H9 (cell line): ENCODE measurements at regions not wholly inside any gene's neighbourhood (a gene's known extent, or its start where the extent isn't known, plus 50 kb on each side); places are given as distances from the start of the nearest gene placed in this dataset.

Source experiments
- DNase-seq: peaks from one replicate; pipeline ENCODE4 v3.0.0-alpha.2; 2017
- H2AFZ ChIP-seq: one replicate; pipeline ENCODE4 v1.6.1; 2013; ENCODE audit warnings: mild to moderate bottlenecking, low read length, control low read depth, moderate library complexity
- H2AK5ac ChIP-seq: 2 replicates; pipeline ENCODE4 v1.6.1; 2013; ENCODE audit warnings: low read length, control low read depth, mixed read lengths; ENCODE audit not compliant: insufficient read length
- H2BK120ac ChIP-seq: one replicate; pipeline ENCODE4 v1.6.1; 2013; ENCODE audit warnings: low read depth, mild to moderate bottlenecking, low read length, control low read depth, inconsistent platforms; ENCODE audit not compliant: poor library complexity, severe bottlenecking
- H2BK12ac ChIP-seq: 2 replicates; pipeline ENCODE4 v1.6.1; 2013; ENCODE audit warnings: low read length, control low read depth, mixed read lengths, low read depth; ENCODE audit not compliant: insufficient read length
- H2BK15ac ChIP-seq: 2 replicates; pipeline ENCODE4 v1.6.1; 2013; ENCODE audit warnings: low read depth, low read length, control low read depth
- H2BK20ac ChIP-seq: one replicate; pipeline ENCODE4 v1.6.1; 2013; ENCODE audit warnings: low read depth, mild to moderate bottlenecking, low read length, control low read depth, inconsistent platforms; ENCODE audit not compliant: poor library complexity, severe bottlenecking
- H2BK5ac ChIP-seq: 2 replicates; pipeline ENCODE4 v1.6.1; 2013; ENCODE audit warnings: low read length, control low read depth, mixed read lengths; ENCODE audit not compliant: insufficient read length
- H3K14ac ChIP-seq: 2 replicates; pipeline ENCODE4 v1.6.1; 2013; ENCODE audit warnings: low read length, control low read depth; ENCODE audit not compliant: insufficient read depth
- H3K18ac ChIP-seq: 2 replicates; pipeline ENCODE4 v1.6.1; 2013; ENCODE audit warnings: low read depth, mild to moderate bottlenecking, mixed read lengths, low read length, control low read depth; ENCODE audit not compliant: insufficient read length
- H3K23ac ChIP-seq: 2 replicates; pipeline ENCODE4 v1.6.1; 2013; ENCODE audit warnings: low read length, control low read depth, mixed read lengths, low read depth; ENCODE audit not compliant: insufficient read length
- H3K23me2 ChIP-seq: 2 replicates; pipeline ENCODE4 v1.6.1; 2013; ENCODE audit warnings: low read depth, mild to moderate bottlenecking, mixed read lengths, low read length, control low read depth; ENCODE audit not compliant: insufficient read length, poor library complexity, severe bottlenecking
- H3K27ac ChIP-seq: 2 replicates; pipeline ENCODE4 v1.5.1; 2013; ENCODE audit warnings: low read length, control low read depth, mixed read lengths, low read depth; ENCODE audit not compliant: insufficient read length
- H3K27me3 ChIP-seq: 2 replicates; pipeline ENCODE4 v1.6.1; 2013; ENCODE audit warnings: low read length, control low read depth, inconsistent platforms; ENCODE audit not compliant: insufficient read depth
- H3K4ac ChIP-seq: 2 replicates; pipeline ENCODE4 v1.6.1; 2013; ENCODE audit warnings: low read depth, mild to moderate bottlenecking, control low read depth, inconsistent platforms, low read length, moderate library complexity
- H3K4me1 ChIP-seq: 2 replicates; pipeline ENCODE4 v1.6.1; 2013; ENCODE audit warnings: low read length, control low read depth, inconsistent platforms; ENCODE audit not compliant: insufficient read depth
- H3K4me2 ChIP-seq: 2 replicates; pipeline ENCODE4 v1.6.1; 2013; ENCODE audit warnings: low read length, control low read depth, mixed read lengths; ENCODE audit not compliant: insufficient read length, insufficient read depth
- H3K56ac ChIP-seq: 2 replicates; pipeline ENCODE4 v1.6.1; 2013; ENCODE audit warnings: low read depth, mild to moderate bottlenecking, mixed read lengths, low read length, control low read depth; ENCODE audit not compliant: insufficient read length
- H3K79me1 ChIP-seq: 2 replicates; pipeline ENCODE4 v1.6.1; 2013; ENCODE audit warnings: low read depth, mild to moderate bottlenecking, moderate library complexity, low read length, control low read depth, inconsistent platforms; ENCODE audit not compliant: insufficient read depth, poor library complexity, severe bottlenecking
- H3K79me2 ChIP-seq: 2 replicates; pipeline ENCODE4 v1.6.1; 2013; ENCODE audit warnings: low read length, control low read depth, inconsistent platforms; ENCODE audit not compliant: insufficient read depth
- H3K9ac ChIP-seq: 2 replicates; pipeline ENCODE4 v1.6.1; 2013; ENCODE audit warnings: low read length, control low read depth, mixed read lengths; ENCODE audit not compliant: insufficient read length; ENCODE audit errors: extremely low read depth
- H3K9me3 ChIP-seq: one replicate; pipeline ENCODE4 v1.6.1; 2013; ENCODE audit warnings: low read depth, low read length, inconsistent platforms; ENCODE audit not compliant: control insufficient read depth
- H3T11ph ChIP-seq: one replicate; pipeline ENCODE4 v1.6.1; 2013; ENCODE audit warnings: mild to moderate bottlenecking, low read length, control low read depth, inconsistent platforms
- H4K20me1 ChIP-seq: one replicate; pipeline ENCODE4 v1.6.1; 2013; ENCODE audit not compliant: control insufficient read depth, insufficient read length, insufficient read depth
- H4K5ac ChIP-seq: 2 replicates; pipeline ENCODE4 v1.6.1; 2013; ENCODE audit warnings: low read depth, mild to moderate bottlenecking, mixed read lengths, low read length, control low read depth; ENCODE audit not compliant: insufficient read length
- H4K8ac ChIP-seq: replicated peaks from 2 replicates; pipeline ENCODE4 v1.6.1; 2013; ENCODE audit warnings: low read length, control low read depth, mixed read lengths, low read depth; ENCODE audit not compliant: insufficient read length
- H4K91ac ChIP-seq: 2 replicates; pipeline ENCODE4 v1.6.1; 2013; ENCODE audit warnings: low read depth, mild to moderate bottlenecking, moderate library complexity, mixed read lengths, low read length, control low read depth; ENCODE audit not compliant: insufficient read length
- H3K27ac Mint-ChIP-seq, 3 experiments: 2 replicates in 2 of 3; 3 replicates in 1 of 3; pipeline ENCODE4 v1.8.0; 2020 to 2021; ENCODE audit warnings: mixed read lengths in 3 of 3, mild to moderate bottlenecking in 1 of 3, moderate library complexity in 1 of 3
- H3K27me3 Mint-ChIP-seq: 2 replicates; pipeline ENCODE4 v1.8.0; 2021; ENCODE audit warnings: low read depth, mild to moderate bottlenecking, moderate library complexity, mixed read lengths
- H3K36me3 Mint-ChIP-seq, 3 experiments: 2 replicates in 2 of 3; 3 replicates in 1 of 3; pipeline ENCODE4 v1.8.0; 2020 to 2021; ENCODE audit warnings: low read depth in 3 of 3, mixed read lengths in 3 of 3; ENCODE audit not compliant: insufficient read depth in 1 of 3
- H3K4me1 Mint-ChIP-seq, 2 experiments: 2 replicates each; pipeline ENCODE4 v1.8.0; 2020; ENCODE audit warnings: mixed read lengths in 2 of 2
- H3K4me3 Mint-ChIP-seq, 2 experiments: 2 replicates in 1 of 2; 3 replicates in 1 of 2; pipeline ENCODE4 v1.8.0; 2020 to 2021; ENCODE audit warnings: mild to moderate bottlenecking in 2 of 2, mixed read lengths in 2 of 2, moderate library complexity in 1 of 2
- H3K9me3 Mint-ChIP-seq, 2 experiments: 2 replicates in 1 of 2; 3 replicates in 1 of 2; pipeline ENCODE4 v1.8.0; 2020; ENCODE audit warnings: mild to moderate bottlenecking in 2 of 2, mixed read lengths in 2 of 2, moderate library complexity in 1 of 2
- CTCF ChIP-seq: fragments of 200-600 bp; sonication (generic); conservative IDR thresholded peaks from 3 replicates; pipeline ENCODE4 v1.8.0; 2021; ENCODE audit warnings: antibody characterized with exemption, mild to moderate bottlenecking
- WGBS: extraction: QIAGEN DNeasy Blood & Tissue Kit; methylation state at CpG from one replicate; pipeline ENCODE4 v1.1.7; 2013; ENCODE audit warnings: missing lambda C conversion rate, low lambda C conversion rate, mixed read lengths; ENCODE audit not compliant: insufficient read length; ENCODE audit errors: extremely low coverage; 5-methylcytosine and 5-hydroxymethylcytosine counted together

- H3K27me3 ChIP-seq, result no peaks in the 10 kb centered on the region
- H3K79me1 ChIP-seq, result no peaks in the 10 kb centered on the region
- H3K4ac ChIP-seq, result no peak overlapping the region
- H3K23me2 ChIP-seq, result no peaks in the 10 kb centered on the region
- no peak overlapping the region for H3K23ac ChIP-seq
- no peak overlapping the region for H3K14ac ChIP-seq
- no peaks in the 10 kb centered on the region; the same call in 1 of the 2 replicates for H3K4me1 ChIP-seq
- H4K91ac ChIP-seq, result no peak overlapping the region
- H2BK5ac ChIP-seq, result no peak overlapping the region
- TF ChIP-seq CTCF, result no peak
- no peak overlapping the region for H3K27ac ChIP-seq
- H2AK5ac ChIP-seq, result no peak overlapping the region
- H2BK120ac ChIP-seq, result no peak overlapping the region
- H4K8ac ChIP-seq, result no peak overlapping the region
- Mint-ChIP-seq H3K9me3 (peaks cover 12 to 19% of the 10 kb centered on the region in 2 experiments; a peak in 4 of 5 replicates), H3K4me1 (peaks cover 7 to 11% of the 10 kb centered on the region in 2 experiments), H3K4me3 (no peak overlapping the region), H3K27ac (peak overlapping the region in 1 of 3 experiments; percentile 17; a peak in 1 of 7 replicates), H3K36me3 (peaks cover 0 to 5% (median 2%) of the 10 kb centered on the region in 3 experiments; a peak in 2 of 7 replicates), H3K27me3 (peaks cover 14% of the 10 kb centered on the region)
- H2BK20ac ChIP-seq, result no peak overlapping the region
- no peak overlapping the region for H3K18ac ChIP-seq
- no peaks in the 10 kb centered on the region for H4K20me1 ChIP-seq
- no peak overlapping the region for H4K5ac ChIP-seq
- H2BK15ac ChIP-seq, result no peak overlapping the region
- no peaks in the 10 kb centered on the region for H3K79me2 ChIP-seq
- no peak overlapping the region for H3T11ph ChIP-seq
- H2BK12ac ChIP-seq, result no peak overlapping the region
- H3K9me3 ChIP-seq, result no peaks in the 10 kb centered on the region
- WGBS, result no CpG with 5 or more reads among the region's 18 CpGs
- H2AFZ ChIP-seq, result no peak overlapping the region
- no peak overlapping the region for H3K4me2 ChIP-seq
- no peak overlapping the region for H3K9ac ChIP-seq
- H3K56ac ChIP-seq, result no peak overlapping the region
- DNase-seq, result peak; percentile 12
Observed at GRCh38 chr1:5594056-5594956, 397.9 kb downstream of the NPHP4 start.
